ENCODE measurements at regions not wholly inside any gene's neighbourhood (a gene's known extent, or its start where the extent isn't known, plus 50 kb on each side); places are given as distances from the start of the nearest gene placed in this dataset.

DNA sequence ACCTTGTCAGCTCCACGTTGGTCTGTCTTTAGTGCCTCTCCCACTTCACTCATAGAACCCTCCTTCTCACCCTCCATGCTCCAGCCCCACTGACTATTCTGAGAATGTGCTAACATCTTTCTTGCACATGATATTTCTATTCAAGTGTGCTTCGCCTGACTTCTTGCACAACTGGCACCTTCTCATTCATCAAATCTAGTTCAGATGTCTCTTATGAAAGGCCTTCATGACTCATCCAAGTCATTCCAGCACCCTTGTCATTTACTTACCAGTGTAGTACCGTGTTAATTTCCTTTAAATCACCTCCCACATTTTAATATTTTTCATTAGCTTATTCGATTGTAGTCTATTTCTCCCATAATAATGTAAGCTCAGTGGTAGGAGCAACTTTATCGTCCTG is 197.8 kb upstream of the PIRT start:
- H3K36me3 ChIP-seq = no peaks in the 10 kb centered on the region
- no peaks in the 10 kb centered on the region for H3K4me1 ChIP-seq
- TF ChIP-seq, protein P1, sequence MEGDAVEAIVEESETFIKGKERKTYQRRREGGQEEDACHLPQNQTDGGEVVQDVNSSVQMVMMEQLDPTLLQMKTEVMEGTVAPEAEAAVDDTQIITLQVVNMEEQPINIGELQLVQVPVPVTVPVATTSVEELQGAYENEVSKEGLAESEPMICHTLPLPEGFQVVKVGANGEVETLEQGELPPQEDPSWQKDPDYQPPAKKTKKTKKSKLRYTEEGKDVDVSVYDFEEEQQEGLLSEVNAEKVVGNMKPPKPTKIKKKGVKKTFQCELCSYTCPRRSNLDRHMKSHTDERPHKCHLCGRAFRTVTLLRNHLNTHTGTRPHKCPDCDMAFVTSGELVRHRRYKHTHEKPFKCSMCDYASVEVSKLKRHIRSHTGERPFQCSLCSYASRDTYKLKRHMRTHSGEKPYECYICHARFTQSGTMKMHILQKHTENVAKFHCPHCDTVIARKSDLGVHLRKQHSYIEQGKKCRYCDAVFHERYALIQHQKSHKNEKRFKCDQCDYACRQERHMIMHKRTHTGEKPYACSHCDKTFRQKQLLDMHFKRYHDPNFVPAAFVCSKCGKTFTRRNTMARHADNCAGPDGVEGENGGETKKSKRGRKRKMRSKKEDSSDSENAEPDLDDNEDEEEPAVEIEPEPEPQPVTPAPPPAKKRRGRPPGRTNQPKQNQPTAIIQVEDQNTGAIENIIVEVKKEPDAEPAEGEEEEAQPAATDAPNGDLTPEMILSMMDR (IDR thresholded peaks at IDR 0.05) = no peak
- no peaks in the 10 kb centered on the region for H3K27me3 ChIP-seq
- intact Hi-C loops (cut with DNase I) = no loop called here
- no peak for DNase-seq
- no peak for ATAC-seq
- no peak overlapping the region for H3K27ac ChIP-seq
- H3K9me3 ChIP-seq = no peaks in the 10 kb centered on the region
- H3K4me3 ChIP-seq = no peak overlapping the region

DNA sequence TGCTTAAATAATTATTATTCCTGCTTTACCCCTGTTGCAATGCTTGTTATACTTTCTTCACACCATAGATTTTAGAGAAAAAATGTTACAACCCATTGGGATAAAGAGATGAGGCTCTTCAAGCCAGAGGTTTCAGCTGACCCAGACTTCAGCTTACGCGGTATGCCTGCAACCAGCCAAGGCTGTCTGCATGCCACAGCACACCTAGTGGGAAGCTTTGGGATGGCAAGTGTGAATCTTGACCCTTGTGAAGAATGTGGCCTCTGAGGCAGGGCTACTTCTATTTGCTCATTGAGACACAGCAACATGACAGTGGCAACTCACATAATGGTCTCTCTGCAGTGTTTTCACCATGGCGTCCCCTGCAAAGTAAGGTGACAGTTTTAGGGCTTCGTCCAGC is 193.9 kb upstream of the PIRT start:
- Histone ChIP-seq H3K36me3 (no peaks in the 10 kb centered on the region), H3K4me3 (no peak overlapping the region), H3K27ac (no peak overlapping the region), H3K27me3 (no peaks in the 10 kb centered on the region), H3K9me3 (no peaks in the 10 kb centered on the region), H3K4me1 (no peaks in the 10 kb centered on the region)
- ATAC-seq (no peak), DNase-seq (no peak)
- intact Hi-C loops (cut with DNase I) = no loop called here
- TF ChIP-seq, protein P1 (IDR thresholded peaks at IDR 0.05) = no peak

DNA sequence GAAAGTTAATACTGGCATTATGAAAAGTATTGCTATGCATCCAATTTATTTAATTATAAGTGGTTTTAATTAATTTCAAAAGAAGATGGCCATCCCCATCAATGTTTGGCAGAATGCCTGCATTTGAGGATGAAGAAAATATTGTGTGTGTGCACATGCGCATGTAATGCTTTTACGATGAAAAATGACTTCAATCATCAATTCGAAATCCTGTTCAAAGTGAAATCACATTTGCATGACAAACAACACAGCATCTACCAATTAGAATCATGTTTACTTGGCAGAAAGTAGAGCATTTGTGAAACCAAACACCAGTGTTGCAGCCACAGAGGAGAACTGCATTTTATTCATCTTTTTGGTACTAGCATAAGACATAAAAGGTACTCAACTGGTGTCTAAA is 191.9 kb upstream of the PIRT start:
- H3K4me1 ChIP-seq = no peaks in the 10 kb centered on the region
- H3K9me3 ChIP-seq = no peaks in the 10 kb centered on the region
- intact Hi-C loops (cut with DNase I) = no loop called here
- TF ChIP-seq, protein P1 (IDR thresholded peaks at IDR 0.05) = no peak
- no peak for ATAC-seq
- H3K27ac ChIP-seq = no peak overlapping the region
- H3K4me3 ChIP-seq = no peak overlapping the region
- H3K27me3 ChIP-seq = no peaks in the 10 kb centered on the region
- no peak for DNase-seq
- H3K36me3 ChIP-seq = no peaks in the 10 kb centered on the region

DNA sequence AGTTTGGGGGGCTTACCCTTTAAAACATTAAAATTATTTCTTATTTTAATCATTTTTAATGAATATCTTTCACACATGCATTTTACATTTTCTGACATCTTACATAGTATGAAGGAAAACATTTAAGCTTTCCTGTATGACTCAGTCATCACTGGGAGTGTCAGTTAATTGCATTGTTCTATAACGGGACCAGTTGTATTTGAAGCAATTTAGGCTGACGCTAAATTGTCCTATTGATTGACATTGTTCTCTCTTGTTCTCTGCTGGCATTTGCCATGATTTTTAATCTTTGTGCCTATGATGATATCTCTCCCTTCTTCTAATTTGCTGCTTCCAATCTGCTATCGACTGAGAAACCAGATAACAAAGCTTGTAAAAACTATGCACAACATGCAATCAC is 190.5 kb upstream of the PIRT start:
- DNase-seq = no peak
- Histone ChIP-seq H3K4me1 (no peaks in the 10 kb centered on the region), H3K27ac (no peak overlapping the region), H3K36me3 (no peaks in the 10 kb centered on the region), H3K4me3 (no peak overlapping the region), H3K9me3 (no peaks in the 10 kb centered on the region), H3K27me3 (no peaks in the 10 kb centered on the region)
- no peak for ATAC-seq
- TF ChIP-seq, protein P1 (IDR thresholded peaks at IDR 0.05) = no peak
- intact Hi-C loops (cut with DNase I) = no loop called here

DNA sequence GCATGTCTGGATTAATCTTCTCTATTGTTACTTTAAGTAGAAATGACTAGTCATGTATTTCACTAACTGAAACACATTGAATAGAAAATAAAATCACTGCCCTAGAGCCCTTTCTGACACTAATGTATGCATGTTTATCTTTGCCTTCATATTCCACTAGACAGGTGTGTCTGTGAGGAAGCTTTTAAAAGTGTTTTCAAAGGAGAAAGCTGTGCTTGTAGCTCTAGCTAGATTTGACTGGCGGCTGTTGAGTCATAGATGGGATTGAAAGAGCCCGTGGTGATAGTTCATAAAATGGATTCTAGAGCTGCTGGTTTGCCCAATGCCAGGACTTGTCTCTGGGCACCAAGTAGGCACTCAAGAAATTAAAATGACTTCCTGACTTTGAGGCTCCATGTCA is 189.0 kb upstream of the PIRT start:
- Histone ChIP-seq H3K4me3 (no peak overlapping the region), H3K27me3 (no peaks in the 10 kb centered on the region), H3K36me3 (no peaks in the 10 kb centered on the region), H3K27ac (no peak overlapping the region), H3K9me3 (no peaks in the 10 kb centered on the region), H3K4me1 (no peaks in the 10 kb centered on the region)
- no peak for ATAC-seq
- intact Hi-C loops (cut with DNase I) = no loop called here
- no peak for DNase-seq
- TF ChIP-seq, protein P1 (IDR thresholded peaks at IDR 0.05) = no peak

All from left lung (tissue), 4 donors.